CD4-positive, alpha-beta T cell treated with Interleukin-15 for 1 hour (primary cell): ENCODE measurements at regions not wholly inside any gene's neighbourhood (a gene's known extent, or its start where the extent isn't known, plus 50 kb on each side); places are given as distances from the start of the nearest gene placed in this dataset.

Experiments
- DNase-seq: peaks from one replicate; pipeline ENCODE4 v3.0.0-alpha.2; 2020

DNA sequence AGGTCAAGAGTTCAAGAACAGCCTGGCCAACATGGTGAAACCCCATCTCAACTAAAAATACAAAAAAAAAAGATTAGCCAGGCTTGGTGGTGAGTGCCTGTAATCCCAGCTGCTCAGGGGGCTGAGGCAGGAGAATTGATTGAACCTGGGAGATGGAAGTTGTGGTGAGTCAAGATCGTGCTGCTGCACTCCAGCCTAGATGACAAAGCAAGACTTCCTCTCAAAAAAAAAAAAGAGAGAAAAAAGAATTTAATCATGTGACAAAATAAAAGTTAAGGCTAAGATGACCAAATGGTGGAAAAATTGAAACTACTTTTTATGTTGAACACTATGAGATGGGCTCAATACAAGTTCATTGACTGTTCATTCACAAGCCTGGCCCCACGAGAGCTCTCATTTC, 141.1 kb upstream of the WDR11 start:
- DNase-seq = no peak

DNA sequence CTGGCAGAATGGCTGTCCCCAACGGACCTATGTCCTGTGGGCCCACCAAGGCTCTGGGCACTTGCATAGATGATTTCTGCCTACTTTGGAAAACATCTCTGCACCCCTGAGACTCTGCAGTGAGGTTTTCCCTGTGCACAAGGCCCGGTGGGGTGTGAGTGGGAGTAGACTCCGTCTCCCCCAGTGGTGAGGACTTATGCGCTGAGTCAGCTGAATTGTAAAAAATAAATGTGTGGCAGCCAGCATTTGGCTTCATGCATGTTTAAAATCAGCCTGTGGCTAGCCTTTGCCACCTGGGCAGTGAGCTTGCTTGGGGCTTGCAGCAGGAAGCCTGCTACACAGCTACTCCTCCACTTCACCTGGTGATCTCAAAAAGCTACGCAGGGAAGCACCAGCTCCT, 139.3 kb upstream of the WDR11 start:
- DNase-seq = no peak

GRCh38 chr10:120713573-120714205, 137.5 kb upstream of the WDR11 start:
- DNase-seq = no peak

- DNase-seq = no peak
These were observed 136.0 kb upstream of the WDR11 start for GRCh38 chr10:120715171-120715570.

DNA sequence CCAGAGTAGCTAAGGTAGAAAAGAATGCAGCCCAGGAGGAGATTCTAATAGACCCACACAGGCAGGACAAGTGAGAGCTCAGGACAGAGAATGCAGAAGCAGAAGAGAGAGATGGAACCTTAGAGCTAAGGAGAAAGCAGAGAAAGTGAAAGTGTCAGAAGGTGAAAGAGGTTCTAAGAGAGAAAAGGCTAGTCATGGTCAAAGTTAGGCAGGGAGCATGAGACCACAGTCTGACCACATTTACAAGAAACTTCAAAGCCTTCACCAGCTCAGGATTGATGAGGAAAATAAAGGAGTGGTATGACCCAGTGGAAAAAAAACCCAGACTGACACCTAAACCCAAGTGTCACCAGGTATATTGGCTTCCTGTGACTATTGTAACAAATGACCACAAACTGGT, 131.8 kb upstream of the WDR11 start:
- DNase-seq = no peak

- no peak for DNase-seq
These were observed 124.2 kb upstream of the WDR11 start for GRCh38 chr10:120727001-120727400.

- DNase-seq = no peak
These were observed 121.6 kb upstream of the WDR11 start for GRCh38 chr10:120729547-120729946.

DNA sequence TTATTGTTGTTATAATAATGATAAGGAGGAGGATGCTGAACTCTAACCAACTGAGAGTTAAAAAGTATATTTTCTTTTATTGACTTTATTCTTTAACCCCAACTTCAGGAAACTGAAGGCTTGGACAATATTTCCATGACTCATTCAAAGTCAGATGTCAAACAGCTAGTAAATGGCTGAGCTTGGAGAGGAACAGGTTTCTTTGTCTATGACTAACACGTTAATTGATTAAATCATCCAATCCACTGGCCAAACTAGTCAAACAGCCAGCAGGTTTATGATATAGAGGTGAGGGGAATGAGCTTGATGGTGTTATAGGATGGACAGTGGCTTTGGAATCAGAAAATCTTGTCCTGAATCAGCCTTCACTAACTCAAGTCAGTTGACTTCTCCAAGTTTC, 119.1 kb upstream of the WDR11 start:
- no peak for DNase-seq

DNA sequence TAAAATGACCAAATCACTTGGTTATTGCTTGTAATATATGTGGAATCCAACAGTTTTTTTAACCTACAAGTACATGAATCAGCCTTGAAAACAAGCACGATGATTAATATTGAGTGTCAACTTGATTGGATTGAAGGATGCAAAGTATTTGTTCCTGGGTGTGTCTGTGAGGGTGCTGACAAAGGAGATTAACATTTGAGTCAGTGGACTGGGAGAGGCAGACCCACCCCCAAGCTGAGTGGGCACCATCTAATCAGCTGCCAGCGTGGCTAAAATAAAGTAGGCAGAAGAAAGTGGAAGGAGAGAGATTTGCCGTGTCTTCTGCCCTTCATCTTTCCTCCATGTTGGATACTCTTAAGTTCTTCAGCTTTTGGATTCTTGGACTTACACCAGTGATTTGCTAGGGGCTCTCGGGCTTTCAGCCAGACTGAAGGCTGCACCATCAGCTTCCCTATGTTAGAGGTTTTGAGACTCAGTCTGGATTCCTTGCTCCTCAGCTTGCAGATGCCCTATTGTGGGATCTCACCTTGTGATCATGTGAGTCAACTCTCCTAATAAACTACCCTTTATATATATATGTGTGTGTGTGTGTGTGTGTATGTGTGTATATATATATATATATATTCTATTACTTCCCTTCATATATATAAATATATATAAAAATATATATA, 118.4 kb upstream of the WDR11 start:
- no peak for DNase-seq

- no peak for DNase-seq
These were observed 116.6 kb upstream of the WDR11 start for GRCh38 chr10:120734483-120735078.

DNA sequence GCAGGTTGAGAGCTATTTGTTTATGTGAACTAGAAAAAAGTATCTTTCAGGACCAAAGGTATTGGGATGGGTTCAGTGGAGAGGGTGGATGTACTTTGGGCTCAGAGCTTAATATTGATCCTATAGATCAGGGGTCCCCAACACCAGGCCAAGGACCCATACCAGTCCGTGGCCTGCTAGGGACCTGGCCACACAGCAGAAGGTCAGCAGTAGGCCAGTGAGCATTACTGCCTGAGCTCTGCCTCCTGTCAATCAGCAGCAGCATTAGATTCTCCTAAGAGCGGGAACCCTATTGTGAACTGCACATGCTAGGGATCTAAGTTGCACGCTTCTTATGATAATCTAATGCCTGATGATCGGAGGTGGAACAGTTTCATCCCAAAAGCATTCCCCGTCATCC, 115.8 kb upstream of the WDR11 start:
- DNase-seq = no peak

GRCh38 chr10:120735773-120736371, 115.3 kb upstream of the WDR11 start:
- DNase-seq = no peak

- DNase-seq = no peak
These were observed 114.8 kb upstream of the WDR11 start for GRCh38 chr10:120736377-120736776.

- DNase-seq = no peak
These were observed 112.5 kb upstream of the WDR11 start for GRCh38 chr10:120738658-120739057.

DNA sequence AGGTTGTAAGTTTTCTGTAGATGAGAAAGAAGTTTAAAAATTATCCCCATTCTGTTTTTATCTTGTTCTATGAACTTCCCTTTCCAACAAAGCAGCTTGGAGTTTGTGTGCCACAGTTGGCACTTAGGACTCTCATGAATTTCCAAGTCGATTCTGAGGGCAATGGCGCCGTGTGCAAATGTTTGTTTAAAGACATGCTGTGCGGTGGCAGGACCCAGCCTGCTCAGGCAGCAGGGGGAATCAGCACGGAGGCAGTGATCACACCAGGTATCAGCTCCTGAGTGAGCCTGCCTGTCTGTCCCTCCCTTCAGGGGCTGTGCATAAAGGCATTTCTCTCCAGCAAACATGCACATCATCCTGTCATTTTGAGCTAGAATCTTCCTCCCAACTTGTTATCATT, 109.8 kb upstream of the WDR11 start:
- no peak for DNase-seq

DNA sequence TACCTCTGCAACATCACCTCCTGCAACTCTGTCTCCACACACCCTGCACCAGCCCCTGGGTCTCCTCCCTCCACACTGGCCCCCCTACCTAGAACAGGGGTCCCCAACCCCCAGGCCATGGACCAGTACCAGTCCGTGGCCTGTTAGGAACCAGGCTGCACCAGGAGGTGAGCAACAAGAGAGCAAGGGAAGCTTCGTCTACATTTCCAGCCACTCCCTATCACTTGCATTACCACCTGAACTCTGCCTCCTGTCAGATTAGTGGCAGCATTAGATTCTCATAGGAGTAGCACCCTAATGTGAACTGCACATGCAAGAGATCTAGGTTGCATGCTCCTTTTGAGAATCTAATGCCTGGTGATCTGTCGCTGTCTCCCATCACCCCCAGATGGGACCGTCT, 108.8 kb upstream of the WDR11 start:
- no peak for DNase-seq

DNA sequence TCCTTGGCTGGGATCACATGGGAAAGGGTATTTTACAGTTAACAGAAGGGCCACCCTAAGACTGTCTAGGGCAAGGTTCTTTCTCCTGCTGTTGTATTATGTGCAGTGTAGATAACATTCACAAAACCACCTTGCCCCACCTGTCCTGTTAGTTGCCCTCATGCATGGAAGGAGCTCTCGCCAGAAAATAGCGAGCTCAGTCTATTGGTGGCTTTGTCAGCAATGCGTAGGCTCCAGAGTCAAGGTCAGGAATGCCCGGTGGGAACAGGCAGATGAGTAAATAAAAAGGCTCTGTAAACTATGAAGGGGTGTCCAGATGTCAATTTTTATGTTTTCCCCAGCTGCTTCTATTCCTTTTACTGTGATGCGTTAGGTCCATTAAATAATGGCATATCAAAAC, 107.1 kb upstream of the WDR11 start:
- no peak for DNase-seq

- no peak for DNase-seq
These were observed 105.0 kb upstream of the WDR11 start for GRCh38 chr10:120746001-120746777.

GRCh38 chr10:120748519-120748918, 102.6 kb upstream of the WDR11 start:
- no peak for DNase-seq

GRCh38 chr10:120749072-120749471, 102.1 kb upstream of the WDR11 start:
- DNase-seq = no peak

- no peak for DNase-seq
These were observed 101.2 kb upstream of the WDR11 start for GRCh38 chr10:120749856-120750566.

- DNase-seq = no peak
These were observed 95.4 kb upstream of the WDR11 start for GRCh38 chr10:120755771-120756170.

GRCh38 chr10:120760253-120760652, 90.9 kb upstream of the WDR11 start:
- no peak for DNase-seq
